ENCODE measurements at regions not wholly inside any gene's neighbourhood (a gene's known extent, or its start where the extent isn't known, plus 50 kb on each side); places are given as distances from the start of the nearest gene placed in this dataset.
A peak's percentile ranks its signal among the peaks of the same experiment; 100 is the strongest.

DNA sequence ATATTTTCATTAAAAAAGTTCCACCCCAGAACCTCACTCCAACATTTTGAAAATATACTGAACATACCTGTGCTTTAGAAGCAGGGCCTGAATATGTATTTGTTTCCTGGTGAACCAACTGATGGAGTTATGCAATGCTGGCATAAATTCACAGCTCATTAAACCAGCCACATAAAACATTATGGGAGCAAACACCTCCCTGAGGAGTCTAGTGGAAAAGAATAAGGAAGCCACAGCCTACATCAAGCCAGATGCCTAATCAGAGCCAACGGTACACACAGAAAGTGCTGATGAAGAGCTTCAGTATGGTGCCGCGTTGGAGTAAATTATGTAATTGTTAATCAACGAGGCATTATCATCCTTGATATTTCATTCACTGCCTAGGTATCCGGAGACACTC lies 199.5 kb downstream of the AJAP1 start:
- Histone ChIP-seq H3K36me3 (ENCODE audit: control insufficient read depth in 2 of 3, insufficient read depth in 3 of 3, low read length in 3 of 3) (no peaks in the 10 kb centered on the region), H3K4me1 (ENCODE audit: control insufficient read depth in 2 of 3, insufficient read depth in 2 of 3, low read depth in 1 of 3, low read length in 3 of 3) (peaks cover 0 to 8% (median 0%) of the 10 kb centered on the region in 3 donors), H3K4me3 (ENCODE audit: low read length in 3 of 3) (no peak overlapping the region), H3K9me3 (ENCODE audit: control insufficient read depth in 2 of 3, insufficient read depth in 1 of 3, low read length in 3 of 3) (peaks cover 0 to 5% (median 0%) of the 10 kb centered on the region in 3 donors), H3K27me3 (ENCODE audit: control insufficient read depth, insufficient read depth, low read length) (no peaks in the 10 kb centered on the region), H3K27ac (ENCODE audit: low read depth in 2 of 2, low read length in 2 of 2) (no peak overlapping the region), H3K9ac (ENCODE audit: low read length in 3 of 3) (no peak overlapping the region)
- TF ChIP-seq, protein P1, sequence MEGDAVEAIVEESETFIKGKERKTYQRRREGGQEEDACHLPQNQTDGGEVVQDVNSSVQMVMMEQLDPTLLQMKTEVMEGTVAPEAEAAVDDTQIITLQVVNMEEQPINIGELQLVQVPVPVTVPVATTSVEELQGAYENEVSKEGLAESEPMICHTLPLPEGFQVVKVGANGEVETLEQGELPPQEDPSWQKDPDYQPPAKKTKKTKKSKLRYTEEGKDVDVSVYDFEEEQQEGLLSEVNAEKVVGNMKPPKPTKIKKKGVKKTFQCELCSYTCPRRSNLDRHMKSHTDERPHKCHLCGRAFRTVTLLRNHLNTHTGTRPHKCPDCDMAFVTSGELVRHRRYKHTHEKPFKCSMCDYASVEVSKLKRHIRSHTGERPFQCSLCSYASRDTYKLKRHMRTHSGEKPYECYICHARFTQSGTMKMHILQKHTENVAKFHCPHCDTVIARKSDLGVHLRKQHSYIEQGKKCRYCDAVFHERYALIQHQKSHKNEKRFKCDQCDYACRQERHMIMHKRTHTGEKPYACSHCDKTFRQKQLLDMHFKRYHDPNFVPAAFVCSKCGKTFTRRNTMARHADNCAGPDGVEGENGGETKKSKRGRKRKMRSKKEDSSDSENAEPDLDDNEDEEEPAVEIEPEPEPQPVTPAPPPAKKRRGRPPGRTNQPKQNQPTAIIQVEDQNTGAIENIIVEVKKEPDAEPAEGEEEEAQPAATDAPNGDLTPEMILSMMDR (IDR thresholded peaks at IDR 0.05; ENCODE audit: borderline replicate concordance, extremely low read depth, insufficient read depth) = no peak
- intact Hi-C loops (cut with DNase I) = no loop called here
- DNase-seq (no peak), FAIRE-seq (no peak)

DNA sequence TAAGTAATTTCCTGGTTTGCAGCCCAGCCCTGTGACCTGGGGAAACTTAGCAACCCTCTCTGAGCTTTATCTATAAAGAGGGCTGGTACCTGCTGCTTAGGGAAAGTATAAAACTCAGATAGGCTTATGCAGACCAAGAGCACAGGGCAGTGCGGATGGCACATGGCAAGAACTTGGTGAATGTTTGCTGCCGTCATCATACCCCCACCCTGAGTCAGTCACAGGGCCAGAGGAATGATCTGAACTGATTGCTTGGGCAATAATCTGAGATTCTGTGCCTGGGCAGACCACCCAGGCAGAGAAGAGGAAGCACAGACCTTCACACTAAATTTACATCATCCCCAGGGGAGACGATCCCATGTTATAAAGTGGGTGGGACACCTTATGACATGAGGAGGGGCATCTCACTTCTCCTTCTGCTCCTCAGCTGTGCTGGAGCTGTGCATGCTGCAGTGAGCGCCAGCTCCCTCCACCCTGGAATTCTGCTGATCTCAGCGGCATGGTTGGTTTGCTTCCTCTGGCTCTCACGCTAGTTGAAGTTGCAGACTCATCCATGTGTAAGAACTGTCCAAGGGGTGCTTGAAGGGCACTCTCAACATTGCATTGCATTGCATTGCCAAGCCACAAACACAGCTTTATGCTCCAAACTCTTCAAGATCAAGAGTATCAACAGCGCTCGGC lies 197.1 kb downstream of the AJAP1 start:
- Histone ChIP-seq H3K9ac (ENCODE audit: low read length in 3 of 3) (no peak overlapping the region), H3K27me3 (ENCODE audit: control insufficient read depth, insufficient read depth, low read length) (no peaks in the 10 kb centered on the region), H3K4me3 (ENCODE audit: low read length in 3 of 3) (no peak overlapping the region), H3K9me3 (ENCODE audit: control insufficient read depth in 2 of 3, insufficient read depth in 1 of 3, low read length in 3 of 3) (peaks cover 0 to 5% (median 0%) of the 10 kb centered on the region in 3 donors), H3K4me1 (ENCODE audit: control insufficient read depth in 2 of 3, insufficient read depth in 2 of 3, low read depth in 1 of 3, low read length in 3 of 3) (peaks cover 0 to 14% (median 0%) of the 10 kb centered on the region in 3 donors), H3K36me3 (ENCODE audit: control insufficient read depth in 2 of 3, insufficient read depth in 3 of 3, low read length in 3 of 3) (no peaks in the 10 kb centered on the region), H3K27ac (ENCODE audit: low read depth in 2 of 2, low read length in 2 of 2) (peak overlapping the region in 1 of 2 donors; percentile 16)
- DNase-seq (peak in 4 of 5 donors; percentile 40 to 57 (median 46)), FAIRE-seq (no peak)
- intact Hi-C loops (cut with DNase I) = no loop called here
- TF ChIP-seq, protein P1 (IDR thresholded peaks at IDR 0.05; ENCODE audit: borderline replicate concordance, extremely low read depth, insufficient read depth) = no peak

- peaks cover 0 to 14% (median 0%) of the 10 kb centered on the region in 3 donors for H3K4me1 ChIP-seq (ENCODE audit: control insufficient read depth in 2 of 3, insufficient read depth in 2 of 3, low read depth in 1 of 3, low read length in 3 of 3)
- no peaks in the 10 kb centered on the region for H3K27me3 ChIP-seq (ENCODE audit: control insufficient read depth, insufficient read depth, low read length)
- no peak overlapping the region for H3K27ac ChIP-seq (ENCODE audit: low read depth in 2 of 2, low read length in 2 of 2)
- DNase-seq (peak in 1 of 5 donors; percentile 36), FAIRE-seq (no peak)
- H3K4me3 ChIP-seq (ENCODE audit: low read length in 3 of 3) = no peak overlapping the region
- TF ChIP-seq, protein P1 (IDR thresholded peaks at IDR 0.05; ENCODE audit: borderline replicate concordance, extremely low read depth, insufficient read depth) = no peak
- H3K36me3 ChIP-seq (ENCODE audit: control insufficient read depth in 2 of 3, insufficient read depth in 3 of 3, low read length in 3 of 3) = no peaks in the 10 kb centered on the region
- no peak overlapping the region for H3K9ac ChIP-seq (ENCODE audit: low read length in 3 of 3)
- intact Hi-C loops (cut with DNase I) = no loop called here
- peaks cover 0 to 5% (median 0%) of the 10 kb centered on the region in 3 donors for H3K9me3 ChIP-seq (ENCODE audit: control insufficient read depth in 2 of 3, insufficient read depth in 1 of 3, low read length in 3 of 3)
These were observed 194.0 kb downstream of the AJAP1 start for GRCh38 chr1:4848431-4848830.
